ENCODE measurements at regions not wholly inside any gene's neighbourhood (a gene's known extent, or its start where the extent isn't known, plus 50 kb on each side); places are given as distances from the start of the nearest gene placed in this dataset.

DNA sequence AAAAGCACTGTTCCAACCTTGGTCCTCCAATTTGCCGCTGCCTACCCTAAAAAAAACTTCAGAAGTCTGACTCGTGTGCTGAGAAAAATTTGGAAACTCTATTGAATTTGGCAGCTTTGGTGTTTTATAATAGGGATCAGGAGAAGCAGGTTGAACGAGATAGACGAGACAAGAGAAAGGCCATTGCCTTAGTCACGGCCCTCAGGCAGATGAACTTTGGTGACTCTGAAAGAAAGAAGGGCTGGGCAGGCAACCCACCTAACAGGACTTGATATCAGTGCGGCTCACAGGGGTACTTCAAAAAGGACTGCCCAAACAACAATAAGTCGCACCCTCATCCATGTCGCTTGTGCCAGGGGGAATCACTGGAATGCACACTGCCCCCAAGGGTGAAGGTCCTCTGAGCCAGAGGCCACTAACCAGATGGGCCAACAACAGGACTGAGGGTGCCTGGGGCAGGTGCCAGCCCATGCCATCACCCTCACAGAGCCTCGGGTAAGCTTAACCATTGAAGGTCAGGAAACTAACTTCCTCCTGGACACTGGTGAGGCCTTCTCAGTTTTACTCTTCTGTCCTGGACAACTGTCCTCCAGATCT is 102.5 kb upstream of the SSTR1 start:
- intact Hi-C loops (cut with micrococcal nuclease): loop anchor here (5.0 kb wide), 1 partner anchor 38 kb away; no protein-coding TSS in a partner anchor

DNA sequence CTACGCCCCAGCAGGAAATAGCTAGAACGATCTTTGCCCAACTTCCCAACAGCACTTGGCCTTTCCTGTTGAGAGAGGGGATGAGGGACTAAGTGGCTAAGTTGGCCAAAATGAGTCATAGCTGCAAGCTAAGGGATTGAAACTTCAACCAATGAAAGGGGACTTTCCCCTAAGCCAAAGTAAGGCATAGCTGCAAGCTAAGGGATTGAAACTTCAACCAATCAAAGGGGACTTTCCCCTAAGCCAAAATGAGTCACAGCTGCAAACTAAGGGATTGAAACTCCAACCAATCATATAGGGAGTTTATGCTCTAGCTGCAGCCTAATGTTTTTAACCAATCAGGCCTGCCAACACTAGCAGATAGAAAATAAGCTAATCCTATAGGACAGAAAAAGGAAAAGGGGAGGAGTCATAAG is 100.5 kb upstream of the SSTR1 start:
- intact Hi-C loops (cut with micrococcal nuclease): loop anchor here (5.0 kb wide), 1 partner anchor 40 kb away; no protein-coding TSS in a partner anchor

DNA sequence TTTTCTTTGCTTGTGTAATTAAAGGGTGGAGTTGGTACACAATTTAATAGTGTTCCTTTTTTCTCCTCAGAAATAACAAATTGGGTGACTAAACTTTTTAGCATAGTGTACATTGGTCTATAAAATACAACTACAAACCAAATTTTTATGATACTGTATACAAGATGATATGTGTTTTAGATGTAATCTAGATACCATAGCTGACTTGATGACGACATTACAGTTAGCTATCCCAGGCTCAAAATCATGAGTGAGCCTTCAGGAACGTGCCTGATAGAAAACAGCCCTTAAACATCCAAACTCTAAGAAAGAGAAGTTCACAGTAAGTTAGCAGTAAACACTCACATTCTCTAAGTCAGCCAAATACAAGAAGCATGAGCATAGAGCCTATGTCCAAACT is 99.0 kb upstream of the SSTR1 start:
- intact Hi-C loops (cut with micrococcal nuclease): loop anchor here (5.0 kb wide), 1 partner anchor 41 kb away; no protein-coding TSS in a partner anchor

DNA sequence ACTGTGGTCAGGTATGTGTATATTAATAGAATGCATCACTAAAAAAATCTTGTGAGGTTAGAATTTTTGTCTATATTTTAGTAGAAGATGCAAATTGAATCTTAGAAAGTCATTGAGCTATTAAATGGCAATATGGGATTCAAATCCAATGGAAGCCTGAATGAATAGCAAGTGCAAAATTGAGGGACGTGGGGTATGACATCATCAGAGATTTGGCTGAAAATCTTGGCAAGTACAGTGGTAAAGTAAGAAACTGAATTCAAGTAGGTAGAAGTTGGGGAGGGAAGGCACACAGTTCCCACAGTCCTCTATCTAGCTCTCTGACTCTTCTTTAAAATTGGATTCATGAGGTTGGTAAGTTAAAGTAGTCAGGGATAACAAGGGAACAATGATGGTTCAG is 97.4 kb upstream of the SSTR1 start:
- intact Hi-C loops (cut with micrococcal nuclease): no loop called here

DNA sequence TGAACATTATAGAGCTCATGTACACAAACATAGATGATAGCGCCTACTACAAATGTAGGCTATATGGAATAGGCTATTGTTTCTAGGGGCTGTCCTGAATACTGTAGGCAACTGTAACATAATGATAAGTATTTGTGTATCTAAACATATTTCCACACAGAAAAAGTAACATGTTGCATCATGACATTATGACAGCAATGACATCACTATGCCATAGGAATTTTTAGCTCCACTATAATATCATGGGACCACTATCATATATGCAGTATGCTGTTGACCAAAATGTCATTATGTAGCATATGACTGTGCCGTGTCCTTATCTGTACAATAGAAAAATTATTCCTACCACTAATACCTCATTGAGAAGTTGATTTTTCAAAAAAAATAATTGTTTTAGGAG is 96.7 kb upstream of the SSTR1 start:
- intact Hi-C loops (cut with micrococcal nuclease): no loop called here

DNA sequence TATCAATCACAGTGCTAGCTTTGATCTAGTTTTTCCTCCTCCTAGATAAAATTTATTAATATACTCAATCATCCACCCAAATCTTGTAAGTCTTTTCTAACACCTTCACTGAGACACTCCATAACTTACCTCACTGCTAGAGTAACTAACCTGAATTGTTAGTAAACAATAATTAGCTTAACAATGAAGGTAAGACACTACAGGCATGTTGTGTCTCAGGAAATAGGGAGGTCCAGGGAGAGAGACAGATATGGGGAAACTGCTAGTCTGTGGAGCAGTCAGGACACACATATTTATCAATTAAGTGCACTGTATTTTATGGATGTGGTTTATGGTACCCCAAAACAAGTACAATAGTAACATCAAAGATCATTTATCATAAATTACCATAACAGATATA is 94.2 kb upstream of the SSTR1 start:
- intact Hi-C loops (cut with micrococcal nuclease): no loop called here

DNA sequence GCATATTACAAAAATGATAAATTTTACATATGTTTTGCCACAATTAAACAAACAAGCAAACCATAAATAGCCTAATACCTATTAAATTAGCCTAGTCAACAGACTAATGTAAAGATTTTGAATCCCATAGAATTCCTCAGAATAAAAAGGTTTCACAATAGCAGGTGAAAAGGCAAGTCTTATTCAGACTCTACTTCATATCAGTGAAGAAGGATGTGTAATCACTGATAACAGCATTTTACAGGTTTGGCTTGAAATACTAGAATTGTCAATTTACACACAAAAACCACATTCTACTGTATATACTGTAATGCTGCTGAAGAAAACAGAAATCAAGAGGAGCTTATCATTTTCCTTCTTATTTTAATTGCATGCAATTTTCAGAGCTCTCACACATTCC is 90.8 kb upstream of the SSTR1 start:
- intact Hi-C loops (cut with micrococcal nuclease): no loop called here

- intact Hi-C loops (cut with micrococcal nuclease): no loop called here
Measured at GRCh38 chr14:38120109-38120508, 87.6 kb upstream of the SSTR1 start.

GRCh38 chr14:38121320-38122020 is 86.2 kb upstream of the SSTR1 start:
- intact Hi-C loops (cut with micrococcal nuclease): no loop called here

GRCh38 chr14:38122241-38122640 is 85.5 kb upstream of the SSTR1 start:
- intact Hi-C loops (cut with micrococcal nuclease): no loop called here

DNA sequence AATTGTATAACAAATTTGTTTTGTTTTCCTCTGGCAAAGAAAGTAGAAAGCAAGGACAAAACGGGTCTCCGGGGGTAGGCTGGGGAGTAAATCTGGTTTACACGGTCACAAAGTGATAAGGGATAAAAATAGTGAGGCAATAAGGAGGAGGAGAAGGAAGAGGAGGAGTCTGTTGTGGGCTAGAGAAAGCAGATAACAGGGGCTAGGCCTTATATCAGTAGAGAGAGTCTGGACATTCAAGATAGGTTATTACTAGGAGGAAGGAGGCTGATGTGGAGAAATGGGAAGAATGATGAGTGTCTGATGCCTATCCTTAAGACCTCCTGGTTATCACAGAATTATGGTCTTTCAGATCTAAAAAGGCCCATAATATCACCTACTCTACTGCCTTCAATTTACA is 83.2 kb upstream of the SSTR1 start:
- intact Hi-C loops (cut with micrococcal nuclease): no loop called here

DNA sequence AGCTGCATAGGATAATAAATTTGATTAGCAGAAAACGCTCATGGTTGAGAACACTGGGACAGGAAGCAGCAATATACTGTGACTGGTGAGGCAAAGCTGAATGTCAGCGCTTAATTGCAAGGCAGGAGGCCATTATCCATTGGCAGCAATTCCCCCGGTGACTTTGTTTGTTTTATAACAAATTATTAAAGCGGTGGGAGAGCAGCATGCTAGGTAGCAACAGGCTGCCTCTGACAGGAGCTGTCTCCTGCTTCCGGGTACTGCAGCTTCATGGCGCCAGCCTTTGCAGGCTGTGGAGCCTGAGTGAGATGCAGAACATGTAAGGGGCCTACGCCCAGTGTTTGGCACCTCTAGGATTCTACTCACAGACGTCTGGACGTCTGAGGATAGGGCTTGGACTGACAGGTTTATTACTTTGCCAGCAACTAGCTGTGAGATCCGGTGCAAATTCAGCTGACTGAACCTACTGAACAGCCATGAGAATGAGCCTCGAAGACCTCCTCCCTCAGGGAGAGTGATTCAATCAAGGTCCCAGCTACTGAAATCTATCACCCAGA is 82.1 kb upstream of the SSTR1 start:
- intact Hi-C loops (cut with micrococcal nuclease): no loop called here

- intact Hi-C loops (cut with micrococcal nuclease): no loop called here
Measured at GRCh38 chr14:38127356-38127755, 80.3 kb upstream of the SSTR1 start.

DNA sequence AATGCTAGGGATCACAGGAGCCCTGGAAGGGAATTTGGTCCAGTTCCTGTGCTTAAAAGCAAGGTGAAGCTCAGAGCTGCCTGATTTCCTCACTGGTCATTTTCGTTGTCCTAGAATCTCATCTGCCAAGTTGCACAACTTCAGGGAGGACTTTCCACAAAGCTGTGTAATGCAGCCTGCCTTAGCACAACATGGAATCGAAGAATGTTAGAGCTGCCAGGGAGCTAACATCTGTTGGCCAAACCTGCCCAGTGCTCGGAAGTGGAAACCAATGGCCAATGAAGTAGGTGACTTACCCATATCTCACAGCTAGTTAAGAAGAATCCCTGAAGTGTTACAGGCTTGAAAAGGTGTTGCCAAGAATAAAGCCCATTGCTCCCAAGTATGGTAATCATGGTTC is 79.9 kb upstream of the SSTR1 start:
- intact Hi-C loops (cut with micrococcal nuclease): no loop called here

- intact Hi-C loops (cut with micrococcal nuclease): no loop called here
Measured at GRCh38 chr14:38128640-38129039, 79.1 kb upstream of the SSTR1 start.

DNA sequence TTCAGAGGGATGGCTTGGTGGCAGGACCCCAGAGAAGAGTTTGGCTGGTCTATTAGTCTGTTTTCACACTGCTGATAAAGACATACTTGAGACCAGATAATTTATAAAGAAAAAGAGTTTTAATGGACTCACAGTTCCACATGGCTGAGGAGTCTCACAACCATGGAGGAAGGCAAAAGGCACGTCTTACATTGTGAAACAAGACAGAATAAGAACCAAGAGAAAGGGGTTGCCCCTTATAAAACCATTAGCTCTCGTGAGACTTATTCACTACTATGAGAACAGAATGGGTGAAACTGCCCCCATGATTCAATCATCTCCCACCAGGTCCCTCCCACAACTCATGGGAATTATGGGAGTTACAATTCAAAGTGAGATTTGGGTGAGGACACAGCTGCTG is 78.5 kb upstream of the SSTR1 start:
- intact Hi-C loops (cut with micrococcal nuclease): no loop called here

DNA sequence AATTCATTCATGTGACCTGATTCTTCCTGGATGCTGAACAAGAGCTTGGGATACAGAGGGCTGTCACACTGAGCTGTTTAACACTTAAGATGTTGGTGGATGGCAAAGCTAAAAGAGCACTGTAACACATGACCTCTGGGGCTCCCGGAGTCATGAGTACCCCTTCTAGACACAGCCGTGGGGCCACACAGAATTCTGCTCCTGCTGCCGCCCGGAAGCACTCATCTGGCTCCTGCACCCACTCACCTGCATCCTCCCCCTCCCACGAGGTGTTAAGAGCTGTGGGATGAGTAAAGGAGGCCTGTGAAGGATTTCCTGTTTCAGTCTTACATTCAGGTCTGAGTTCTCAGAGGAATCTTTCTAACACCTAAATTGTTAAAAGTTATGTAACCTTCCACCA is 78.0 kb upstream of the SSTR1 start:
- intact Hi-C loops (cut with micrococcal nuclease): no loop called here

- intact Hi-C loops (cut with micrococcal nuclease): no loop called here
Measured at GRCh38 chr14:38134416-38135030, 73.2 kb upstream of the SSTR1 start.

DNA sequence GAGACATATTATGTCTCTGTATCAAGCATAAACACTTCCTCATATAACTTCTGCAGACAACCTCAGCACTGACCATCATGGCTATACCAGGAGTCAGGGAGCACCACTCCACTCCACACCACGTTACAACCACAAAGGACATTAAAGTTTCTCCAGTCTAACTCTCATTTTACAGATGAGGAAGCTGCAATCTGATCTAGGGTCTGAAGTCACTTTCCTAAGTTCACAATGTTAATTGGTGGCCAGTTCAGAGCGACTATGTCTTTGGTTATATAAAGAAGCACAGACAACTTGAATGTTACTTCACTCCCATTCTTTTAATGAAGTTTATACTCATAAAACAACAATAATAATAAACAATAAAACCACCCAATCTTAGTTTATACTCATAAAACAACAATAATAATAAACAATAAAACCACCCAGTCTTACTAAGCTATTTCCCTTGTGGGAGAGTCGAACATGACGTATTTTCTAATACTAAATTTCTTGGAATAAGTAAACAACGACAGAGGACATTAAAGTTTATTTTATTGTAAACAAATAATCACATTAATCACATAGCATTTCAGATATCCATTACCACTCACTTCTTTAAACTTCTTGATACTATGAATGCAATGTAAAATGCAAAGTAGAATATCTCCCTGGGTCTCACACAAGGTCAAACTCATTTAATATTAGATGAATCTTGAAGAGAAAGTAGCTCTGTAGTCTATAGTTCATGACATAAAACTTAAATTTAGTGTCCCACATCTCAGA is 72.4 kb upstream of the SSTR1 start:
- intact Hi-C loops (cut with micrococcal nuclease): no loop called here

DNA sequence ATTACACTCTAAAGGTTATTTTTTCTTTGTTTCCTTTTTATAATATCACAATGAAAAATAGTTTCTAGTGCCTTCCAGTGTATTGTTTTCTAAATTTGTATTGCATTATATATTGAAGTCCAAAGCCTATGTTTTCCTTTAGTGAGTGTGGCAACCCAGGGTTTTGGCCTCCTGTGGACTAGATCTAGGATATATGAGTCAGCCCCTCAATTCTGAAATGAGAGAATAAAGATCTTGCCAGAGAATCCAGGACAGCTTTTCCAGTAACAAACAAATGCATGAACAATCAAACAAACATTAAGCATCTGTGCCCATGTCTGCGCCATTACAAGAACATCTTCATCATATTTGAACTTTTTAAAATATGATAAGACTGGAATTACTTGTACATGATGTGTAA is 70.7 kb upstream of the SSTR1 start:
- intact Hi-C loops (cut with micrococcal nuclease): no loop called here

- intact Hi-C loops (cut with micrococcal nuclease): no loop called here
Measured at GRCh38 chr14:38138473-38139138, 69.1 kb upstream of the SSTR1 start.
